ENCODE measurements at regions not wholly inside any gene's neighbourhood (a gene's known extent, or its start where the extent isn't known, plus 50 kb on each side); places are given as distances from the start of the nearest gene placed in this dataset.

DNA sequence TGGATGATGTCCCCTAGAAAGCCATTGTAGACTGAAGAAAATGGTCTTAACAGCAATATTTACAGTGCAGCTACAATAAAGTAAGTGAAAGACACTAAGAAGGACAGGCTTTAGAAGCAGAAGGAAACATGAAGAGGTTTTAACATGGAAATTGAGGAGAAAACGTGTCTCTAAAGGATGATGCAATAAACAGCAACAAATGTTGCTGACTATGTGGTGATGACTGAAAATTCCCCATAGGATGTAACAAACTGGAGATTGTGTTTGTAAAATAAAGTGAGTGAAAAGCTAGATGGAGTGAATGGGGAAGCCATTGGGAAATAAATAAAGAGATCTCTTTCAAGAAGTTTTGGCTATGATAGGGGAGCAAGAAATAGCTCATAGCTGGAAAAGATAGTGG is 186.7 kb upstream of the IPO5 start:
- TF ChIP-seq, protein P1, sequence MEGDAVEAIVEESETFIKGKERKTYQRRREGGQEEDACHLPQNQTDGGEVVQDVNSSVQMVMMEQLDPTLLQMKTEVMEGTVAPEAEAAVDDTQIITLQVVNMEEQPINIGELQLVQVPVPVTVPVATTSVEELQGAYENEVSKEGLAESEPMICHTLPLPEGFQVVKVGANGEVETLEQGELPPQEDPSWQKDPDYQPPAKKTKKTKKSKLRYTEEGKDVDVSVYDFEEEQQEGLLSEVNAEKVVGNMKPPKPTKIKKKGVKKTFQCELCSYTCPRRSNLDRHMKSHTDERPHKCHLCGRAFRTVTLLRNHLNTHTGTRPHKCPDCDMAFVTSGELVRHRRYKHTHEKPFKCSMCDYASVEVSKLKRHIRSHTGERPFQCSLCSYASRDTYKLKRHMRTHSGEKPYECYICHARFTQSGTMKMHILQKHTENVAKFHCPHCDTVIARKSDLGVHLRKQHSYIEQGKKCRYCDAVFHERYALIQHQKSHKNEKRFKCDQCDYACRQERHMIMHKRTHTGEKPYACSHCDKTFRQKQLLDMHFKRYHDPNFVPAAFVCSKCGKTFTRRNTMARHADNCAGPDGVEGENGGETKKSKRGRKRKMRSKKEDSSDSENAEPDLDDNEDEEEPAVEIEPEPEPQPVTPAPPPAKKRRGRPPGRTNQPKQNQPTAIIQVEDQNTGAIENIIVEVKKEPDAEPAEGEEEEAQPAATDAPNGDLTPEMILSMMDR (IDR thresholded peaks at IDR 0.05) = no peak
- TF ChIP-seq ZFX (IDR thresholded peaks at IDR 0.05; ENCODE audit: borderline replicate concordance) = no peak

All from 22Rv1 (cell line).